AG04450 (cell line): ENCODE measurements at regions not wholly inside any gene's neighbourhood (a gene's known extent, or its start where the extent isn't known, plus 50 kb on each side); places are given as distances from the start of the nearest gene placed in this dataset.

Experiments used
- CTCF ChIA-PET: fragments of 300-600, 350-600 bp; formaldehyde crosslinking; extraction: SDS; loops from one replicate; lab custom pipeline; 2022; ENCODE audit warnings: antibody characterized with exemption, inconsistent platforms; lab: Charles Lee
- POLR2A ChIA-PET: fragments of 350-600 bp; formaldehyde crosslinking; extraction: SDS; loops from one replicate; lab custom pipeline; 2021; ENCODE audit warnings: antibody characterized with exemption, inconsistent platforms; lab: Yijun Ruan, JAX
- DNase-seq: peaks from one replicate; pipeline ENCODE4 v3.0.0-alpha.2; 2011; ENCODE audit warnings: low read depth, low spot score
- H3K27ac ChIP-seq: one replicate; pipeline ENCODE4 v1.5.1; 2012; ENCODE audit warnings: low read depth, low read length, control low read depth
- H3K27me3 ChIP-seq: one replicate; pipeline ENCODE4 v1.6.0; 2012; ENCODE audit warnings: low read length; ENCODE audit not compliant: control insufficient read depth, insufficient read depth
- H3K4me3 ChIP-seq: 2 replicates; pipeline ENCODE4 v1.5.1; 2011; ENCODE audit warnings: mild to moderate bottlenecking, low read depth, low read length, control low read depth
- H3K9me3 ChIP-seq: 2 replicates; pipeline ENCODE4 v1.5.1; 2012; ENCODE audit warnings: low read length; ENCODE audit not compliant: control insufficient read depth, insufficient read depth
- CTCF ChIP-seq: IDR thresholded peaks from 2 replicates; pipeline ENCODE4 v1.5.1; 2011; ENCODE audit warnings: low read depth, low read length, control low read depth, inconsistent platforms

DNA sequence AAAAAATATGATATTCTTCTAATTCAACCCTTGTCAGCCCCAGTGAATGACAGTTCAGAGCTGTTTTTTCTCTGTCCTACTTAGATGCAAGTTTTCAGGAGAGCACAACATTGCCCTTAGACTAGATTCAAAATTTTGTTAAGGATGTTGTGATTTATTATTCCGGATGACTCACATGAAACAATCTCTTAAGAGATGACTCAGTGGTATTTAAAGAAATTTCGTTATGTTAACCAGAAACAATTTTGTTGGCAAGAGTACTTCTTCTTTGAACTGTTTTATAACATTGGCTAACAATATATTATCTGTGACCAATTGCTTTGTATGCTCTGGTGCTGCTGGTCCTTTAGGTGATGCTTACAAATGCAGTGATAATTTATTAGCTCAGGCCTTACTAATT lies 132.0 kb downstream of the IZUMO3 start:
- Histone ChIP-seq H3K27ac (no peak overlapping the region), H3K9me3 (peaks cover 7% of the 10 kb centered on the region), H3K27me3 (no peaks in the 10 kb centered on the region), H3K4me3 (no peak overlapping the region)
- CTCF ChIA-PET = no interaction called here
- no peak for DNase-seq
- no peak for TF ChIP-seq CTCF
- POLR2A ChIA-PET = no interaction called here

DNA sequence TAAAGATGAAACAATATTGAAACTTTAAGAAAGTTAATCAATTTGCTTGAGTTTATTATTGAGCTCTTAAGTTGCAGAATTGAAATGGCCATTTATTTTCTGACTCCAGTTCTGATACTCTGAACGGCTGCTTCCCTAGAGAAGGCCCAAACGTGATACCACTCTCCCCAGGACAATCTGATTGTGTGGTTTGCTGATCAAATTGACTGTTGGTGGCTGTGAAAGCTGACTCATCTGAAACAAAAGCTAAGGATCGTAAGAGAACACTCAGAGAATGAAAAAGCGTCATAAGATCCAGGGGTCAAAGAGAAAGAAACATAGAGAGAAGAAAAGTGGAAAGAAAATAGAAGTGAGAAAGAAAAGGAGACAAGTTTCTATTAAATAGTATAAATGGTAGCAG lies 147.2 kb downstream of the IZUMO3 start:
- ChIA-PET POLR2A (no interaction called here), CTCF (no interaction called here)
- no peak for DNase-seq
- H3K9me3 ChIP-seq = peaks cover 23% of the 10 kb centered on the region
- no peaks in the 10 kb centered on the region for H3K27me3 ChIP-seq
- TF ChIP-seq CTCF = no peak
- H3K4me3 ChIP-seq = no peak overlapping the region
- no peak overlapping the region for H3K27ac ChIP-seq

GRCh38 chr9:24391095-24391494 lies 154.6 kb downstream of the IZUMO3 start:
- POLR2A ChIA-PET = no interaction called here

DNA sequence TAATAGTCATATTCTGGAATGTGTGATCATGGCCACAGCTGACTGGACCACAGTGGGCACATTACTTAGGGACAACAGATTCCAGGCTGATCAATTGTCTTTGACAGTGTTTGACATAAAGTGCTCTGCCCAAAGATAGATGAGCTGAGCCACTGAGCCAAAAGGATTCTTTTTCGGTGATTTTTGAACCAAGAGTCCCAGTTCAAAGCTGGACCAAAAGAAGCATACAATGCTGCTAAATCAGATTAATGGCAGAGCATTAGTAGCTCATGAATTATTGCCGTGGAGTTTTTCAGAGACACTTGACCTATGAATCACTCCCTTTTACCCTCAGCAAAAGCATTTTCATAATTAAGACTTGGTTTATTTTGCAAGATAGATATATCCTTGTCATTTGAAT lies 160.6 kb downstream of the IZUMO3 start:
- H3K27ac ChIP-seq = no peak overlapping the region
- TF ChIP-seq CTCF = no peak
- POLR2A ChIA-PET = no interaction called here
- no peak for DNase-seq
- CTCF ChIA-PET = no interaction called here
- no peak overlapping the region for H3K4me3 ChIP-seq
- no peaks in the 10 kb centered on the region for H3K27me3 ChIP-seq
- no peaks in the 10 kb centered on the region; the same call in 1 of the 2 replicates for H3K9me3 ChIP-seq

More at GRCh38 chr9:24391095-24391494, 154.6 kb downstream of the IZUMO3 start:
- Histone ChIP-seq H3K27ac (no peak overlapping the region), H3K9me3 (peaks cover 13% of the 10 kb centered on the region), H3K27me3 (no peaks in the 10 kb centered on the region), H3K4me3 (no peak overlapping the region)
- no peak for DNase-seq
- CTCF ChIA-PET = no interaction called here
- TF ChIP-seq CTCF = no peak

DNA sequence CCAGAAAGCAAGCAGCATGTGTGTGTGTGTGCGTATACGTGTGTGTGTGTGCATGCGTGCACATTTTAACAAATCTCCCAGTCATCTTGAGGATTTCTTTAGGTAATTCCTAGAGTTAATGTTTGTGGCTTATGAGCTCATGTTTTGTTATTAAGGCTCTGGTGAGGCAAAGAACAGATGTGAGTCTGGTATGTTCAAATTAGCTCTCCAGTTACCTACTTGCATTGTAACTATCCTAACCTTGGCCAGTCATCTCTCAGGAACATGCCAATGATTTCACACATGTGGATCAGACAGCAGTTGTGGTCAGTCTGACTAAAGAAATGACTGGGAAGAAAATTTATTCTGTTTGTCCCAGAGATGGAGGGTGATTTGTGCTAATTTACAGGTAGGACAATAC lies 163.1 kb downstream of the IZUMO3 start:
- ChIA-PET POLR2A (no interaction called here), CTCF (no interaction called here)
- no peaks in the 10 kb centered on the region for H3K27me3 ChIP-seq
- H3K27ac ChIP-seq = no peak overlapping the region
- no peak for TF ChIP-seq CTCF
- DNase-seq = no peak
- H3K9me3 ChIP-seq = no peaks in the 10 kb centered on the region; the same call in 1 of the 2 replicates
- H3K4me3 ChIP-seq = no peak overlapping the region
